HUES6 (cell line): ENCODE measurements at regions not wholly inside any gene's neighbourhood (a gene's known extent, or its start where the extent isn't known, plus 50 kb on each side); places are given as distances from the start of the nearest gene placed in this dataset.
"Not testable (repeated sequence)": the region's sequence is repeated elsewhere in the genome, so short reads cannot be mapped to it uniquely, and the experiment has no call there.

Experiments
- H3K27ac ChIP-seq: 2 replicates; pipeline ENCODE4 v1.7.0; 2013; ENCODE audit warnings: low read depth, mild to moderate bottlenecking, low read length, inconsistent platforms
- H3K27me3 ChIP-seq: 2 replicates; pipeline ENCODE4 v1.6.1; 2013; ENCODE audit warnings: low read length; ENCODE audit not compliant: control insufficient read depth, insufficient read depth
- H3K36me3 ChIP-seq: 2 replicates; pipeline ENCODE4 v1.6.1; 2013; ENCODE audit warnings: low read length; ENCODE audit not compliant: control insufficient read depth, insufficient read depth
- H3K4me1 ChIP-seq: 2 replicates; pipeline ENCODE4 v1.6.1; 2013; ENCODE audit warnings: low read length; ENCODE audit not compliant: control insufficient read depth, insufficient read depth
- H3K4me3 ChIP-seq: 2 replicates; pipeline ENCODE4 v1.5.1; 2013; ENCODE audit warnings: low read depth, low read length
- H3K9ac ChIP-seq: one replicate; pipeline ENCODE4 v1.6.1; 2013; ENCODE audit warnings: mild to moderate bottlenecking, low read length
- H3K9me3 ChIP-seq: 2 replicates; pipeline ENCODE4 v1.6.1; 2013; ENCODE audit warnings: low read depth, low read length; ENCODE audit not compliant: control insufficient read depth, insufficient read depth

- no peaks in the 10 kb centered on the region for H3K36me3 ChIP-seq
- H3K4me1 ChIP-seq: peaks cover 4% of the 10 kb centered on the region; the same call in 1 of the 2 replicates
- H3K27ac ChIP-seq: no peak overlapping the region
- H3K9ac ChIP-seq: no peak overlapping the region
- no peak overlapping the region for H3K4me3 ChIP-seq
- H3K27me3 ChIP-seq: no peaks in the 10 kb centered on the region
- H3K9me3 ChIP-seq: no peaks in the 10 kb centered on the region
Observed at GRCh38 chr10:123351715-123352114, 197.5 kb downstream of the BUB3 start.

- H3K4me3 ChIP-seq: no peak overlapping the region
- no peaks in the 10 kb centered on the region for H3K36me3 ChIP-seq
- H3K27me3 ChIP-seq: no peaks in the 10 kb centered on the region
- peaks cover 10% of the 10 kb centered on the region; the same call in 1 of the 2 replicates for H3K4me1 ChIP-seq
- H3K9ac ChIP-seq: no peak overlapping the region
- no peaks in the 10 kb centered on the region for H3K9me3 ChIP-seq
- no peak overlapping the region for H3K27ac ChIP-seq
Observed at GRCh38 chr10:123354521-123354920, 200.3 kb downstream of the BUB3 start.

- no peak overlapping the region for H3K27ac ChIP-seq
- peaks cover 10% of the 10 kb centered on the region; the same call in 1 of the 2 replicates for H3K4me1 ChIP-seq
- no peak overlapping the region for H3K9ac ChIP-seq
- H3K27me3 ChIP-seq: no peaks in the 10 kb centered on the region
- H3K4me3 ChIP-seq: no peak overlapping the region
- no peaks in the 10 kb centered on the region for H3K36me3 ChIP-seq
- no peaks in the 10 kb centered on the region for H3K9me3 ChIP-seq
Observed at GRCh38 chr10:123355748-123356481, 201.7 kb downstream of the BUB3 start.

- H3K9ac ChIP-seq: no peak overlapping the region
- no peak overlapping the region for H3K4me3 ChIP-seq
- H3K9me3 ChIP-seq: no peaks in the 10 kb centered on the region
Observed at GRCh38 chr10:123356799-123357198, 202.6 kb downstream of the BUB3 start.

GRCh38 chr10:123357421-123357930 lies 203.3 kb downstream of the BUB3 start:
- Histone ChIP-seq H3K27me3 (no peaks in the 10 kb centered on the region), H3K9me3 (no peaks in the 10 kb centered on the region), H3K27ac (no peak overlapping the region), H3K4me3 (no peak overlapping the region), H3K36me3 (no peaks in the 10 kb centered on the region), H3K9ac (no peak overlapping the region), H3K4me1 (peaks cover 10% of the 10 kb centered on the region; the same call in 1 of the 2 replicates)

More at GRCh38 chr10:123356799-123357198, 202.6 kb downstream of the BUB3 start:
- no peaks in the 10 kb centered on the region for H3K36me3 ChIP-seq
- H3K27ac ChIP-seq: no peak overlapping the region
- H3K27me3 ChIP-seq: no peaks in the 10 kb centered on the region
- peaks cover 10% of the 10 kb centered on the region; the same call in 1 of the 2 replicates for H3K4me1 ChIP-seq

GRCh38 chr10:123359539-123359938 lies 205.3 kb downstream of the BUB3 start:
- no peaks in the 10 kb centered on the region for H3K9me3 ChIP-seq
- no peaks in the 10 kb centered on the region for H3K27me3 ChIP-seq
- H3K27ac ChIP-seq: no peak overlapping the region
- peaks cover 10% of the 10 kb centered on the region; the same call in 1 of the 2 replicates for H3K4me1 ChIP-seq
- no peak overlapping the region for H3K9ac ChIP-seq
- H3K4me3 ChIP-seq: no peak overlapping the region
- no peaks in the 10 kb centered on the region for H3K36me3 ChIP-seq

GRCh38 chr10:123361832-123362231 lies 207.6 kb downstream of the BUB3 start:
- Histone ChIP-seq H3K4me1 (0 out of 2 replicates have a peak, but pooled peaks cover 6% of the 10 kb centered on the region), H3K36me3 (no peaks in the 10 kb centered on the region), H3K27ac (no peak overlapping the region), H3K9me3 (no peaks in the 10 kb centered on the region), H3K9ac (no peak overlapping the region), H3K4me3 (no peak overlapping the region), H3K27me3 (no peaks in the 10 kb centered on the region)

GRCh38 chr10:123367195-123367594 lies 213.0 kb downstream of the BUB3 start:
- no peak overlapping the region for H3K27ac ChIP-seq
- H3K27me3 ChIP-seq: no peaks in the 10 kb centered on the region
- no peaks in the 10 kb centered on the region for H3K4me1 ChIP-seq
- H3K36me3 ChIP-seq: no peaks in the 10 kb centered on the region
- H3K9ac ChIP-seq: no peak overlapping the region
- no peak overlapping the region for H3K4me3 ChIP-seq
- no peaks in the 10 kb centered on the region for H3K9me3 ChIP-seq

- not testable (repeated sequence) for H3K27ac ChIP-seq, H3K9me3 ChIP-seq, H3K4me1 ChIP-seq, H3K27me3 ChIP-seq, H3K4me3 ChIP-seq, H3K36me3 ChIP-seq, H3K9ac ChIP-seq
Observed at GRCh38 chr10:123371626-123372025, 217.4 kb downstream of the BUB3 start.

- Histone ChIP-seq H3K27ac (no peak overlapping the region), H3K27me3 (no peaks in the 10 kb centered on the region), H3K4me3 (no peak overlapping the region), H3K36me3 (no peaks in the 10 kb centered on the region), H3K9ac (no peak overlapping the region), H3K4me1 (no peaks in the 10 kb centered on the region; the same call in 1 of the 2 replicates), H3K9me3 (no peaks in the 10 kb centered on the region)
Observed at GRCh38 chr10:123373591-123373990, 219.4 kb downstream of the BUB3 start.

- H3K4me1 ChIP-seq: peaks cover 7% of the 10 kb centered on the region; the same call in 1 of the 2 replicates
- no peaks in the 10 kb centered on the region for H3K27me3 ChIP-seq
- H3K9ac ChIP-seq: no peak overlapping the region
- no peaks in the 10 kb centered on the region for H3K9me3 ChIP-seq
- no peak overlapping the region for H3K27ac ChIP-seq
- no peaks in the 10 kb centered on the region for H3K36me3 ChIP-seq
- H3K4me3 ChIP-seq: no peak overlapping the region
Observed at GRCh38 chr10:123375097-123375496, 220.9 kb downstream of the BUB3 start.
